ENCODE measurements at regions not wholly inside any gene's neighbourhood (a gene's known extent, or its start where the extent isn't known, plus 50 kb on each side); places are given as distances from the start of the nearest gene placed in this dataset.

- TF ChIP-seq, protein P1, sequence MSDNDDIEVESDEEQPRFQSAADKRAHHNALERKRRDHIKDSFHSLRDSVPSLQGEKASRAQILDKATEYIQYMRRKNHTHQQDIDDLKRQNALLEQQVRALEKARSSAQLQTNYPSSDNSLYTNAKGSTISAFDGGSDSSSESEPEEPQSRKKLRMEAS (IDR thresholded peaks at IDR 0.05), result no peak
- TF ChIP-seq NFIC (IDR thresholded peaks at IDR 0.05) (no peak), TCF12 (IDR thresholded peaks at IDR 0.05; ENCODE audit: low read depth) (no peak), YY1 (IDR thresholded peaks at IDR 0.05; ENCODE audit: low read depth) (no peak), TEAD4 (IDR thresholded peaks at IDR 0.05) (no peak), EP300 (IDR thresholded peaks at IDR 0.05; ENCODE audit: borderline replicate concordance) (no peak), FOXM1 (IDR thresholded peaks at IDR 0.05; ENCODE audit: borderline replicate concordance, low read depth) (no peak), EGR1 (IDR thresholded peaks at IDR 0.05) (no peak), ZBTB7A (IDR thresholded peaks at IDR 0.05; ENCODE audit: low read depth) (no peak), RAD21 (IDR thresholded peaks at IDR 0.05; ENCODE audit: low read depth) (no peak), USF1 (IDR thresholded peaks at IDR 0.05) (no peak), TAF1 (IDR thresholded peaks at IDR 0.05; ENCODE audit: low read depth) (no peak), CEBPB (IDR thresholded peaks at IDR 0.05) (no peak)
- TF ChIP-seq, protein P2, sequence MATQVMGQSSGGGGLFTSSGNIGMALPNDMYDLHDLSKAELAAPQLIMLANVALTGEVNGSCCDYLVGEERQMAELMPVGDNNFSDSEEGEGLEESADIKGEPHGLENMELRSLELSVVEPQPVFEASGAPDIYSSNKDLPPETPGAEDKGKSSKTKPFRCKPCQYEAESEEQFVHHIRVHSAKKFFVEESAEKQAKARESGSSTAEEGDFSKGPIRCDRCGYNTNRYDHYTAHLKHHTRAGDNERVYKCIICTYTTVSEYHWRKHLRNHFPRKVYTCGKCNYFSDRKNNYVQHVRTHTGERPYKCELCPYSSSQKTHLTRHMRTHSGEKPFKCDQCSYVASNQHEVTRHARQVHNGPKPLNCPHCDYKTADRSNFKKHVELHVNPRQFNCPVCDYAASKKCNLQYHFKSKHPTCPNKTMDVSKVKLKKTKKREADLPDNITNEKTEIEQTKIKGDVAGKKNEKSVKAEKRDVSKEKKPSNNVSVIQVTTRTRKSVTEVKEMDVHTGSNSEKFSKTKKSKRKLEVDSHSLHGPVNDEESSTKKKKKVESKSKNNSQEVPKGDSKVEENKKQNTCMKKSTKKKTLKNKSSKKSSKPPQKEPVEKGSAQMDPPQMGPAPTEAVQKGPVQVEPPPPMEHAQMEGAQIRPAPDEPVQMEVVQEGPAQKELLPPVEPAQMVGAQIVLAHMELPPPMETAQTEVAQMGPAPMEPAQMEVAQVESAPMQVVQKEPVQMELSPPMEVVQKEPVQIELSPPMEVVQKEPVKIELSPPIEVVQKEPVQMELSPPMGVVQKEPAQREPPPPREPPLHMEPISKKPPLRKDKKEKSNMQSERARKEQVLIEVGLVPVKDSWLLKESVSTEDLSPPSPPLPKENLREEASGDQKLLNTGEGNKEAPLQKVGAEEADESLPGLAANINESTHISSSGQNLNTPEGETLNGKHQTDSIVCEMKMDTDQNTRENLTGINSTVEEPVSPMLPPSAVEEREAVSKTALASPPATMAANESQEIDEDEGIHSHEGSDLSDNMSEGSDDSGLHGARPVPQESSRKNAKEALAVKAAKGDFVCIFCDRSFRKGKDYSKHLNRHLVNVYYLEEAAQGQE (IDR thresholded peaks at IDR 0.05; ENCODE audit: low read depth), result no peak
Measured at GRCh38 chrX:97820170-97820569, 936.5 kb downstream of the RPA4 start.

DNA sequence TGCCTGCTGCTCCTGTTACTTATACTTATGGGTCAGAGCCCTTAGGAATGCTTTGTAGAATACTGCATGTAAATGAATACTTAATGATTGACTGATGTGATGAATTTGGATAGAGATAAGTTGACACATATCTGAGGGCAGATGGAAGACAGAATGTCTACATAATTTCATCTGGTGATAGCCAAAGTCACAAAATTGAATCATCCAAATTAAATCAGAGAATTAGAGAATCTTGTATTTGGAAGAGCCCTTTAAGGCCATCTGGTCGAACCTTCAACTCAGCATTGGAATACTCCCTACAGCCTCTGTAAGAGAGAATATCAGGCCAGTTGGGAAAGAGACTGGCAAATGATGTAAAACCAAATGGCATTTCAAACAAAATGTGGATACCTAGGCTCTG, 944.8 kb downstream of the RPA4 start:
- TF ChIP-seq USF1 (IDR thresholded peaks at IDR 0.05) (no peak), CREB1 (IDR thresholded peaks at IDR 0.05; ENCODE audit: low read depth) (no peak), YY1 (IDR thresholded peaks at IDR 0.05; ENCODE audit: low read depth) (no peak), TCF12 (IDR thresholded peaks at IDR 0.05; ENCODE audit: low read depth) (no peak), TAF1 (IDR thresholded peaks at IDR 0.05; ENCODE audit: low read depth) (no peak), FOXM1 (IDR thresholded peaks at IDR 0.05; ENCODE audit: borderline replicate concordance, low read depth) (no peak), NFIC (IDR thresholded peaks at IDR 0.05) (no peak), CEBPB (IDR thresholded peaks at IDR 0.05) (no peak), RAD21 (IDR thresholded peaks at IDR 0.05; ENCODE audit: low read depth) (no peak), ZBTB7A (IDR thresholded peaks at IDR 0.05; ENCODE audit: low read depth) (no peak), EGR1 (IDR thresholded peaks at IDR 0.05) (no peak), EP300 (IDR thresholded peaks at IDR 0.05; ENCODE audit: borderline replicate concordance) (no peak), TEAD4 (IDR thresholded peaks at IDR 0.05) (no peak)
- TF ChIP-seq, protein P2 (IDR thresholded peaks at IDR 0.05; ENCODE audit: low read depth), result no peak
- TF ChIP-seq, protein P1 (IDR thresholded peaks at IDR 0.05), result no peak

- TF ChIP-seq EGR1 (IDR thresholded peaks at IDR 0.05) (no peak), TEAD4 (IDR thresholded peaks at IDR 0.05) (no peak), RAD21 (IDR thresholded peaks at IDR 0.05; ENCODE audit: low read depth) (no peak), EP300 (IDR thresholded peaks at IDR 0.05; ENCODE audit: borderline replicate concordance) (no peak), TAF1 (IDR thresholded peaks at IDR 0.05; ENCODE audit: low read depth) (no peak), USF1 (IDR thresholded peaks at IDR 0.05) (no peak)
- TF ChIP-seq, protein P2 (IDR thresholded peaks at IDR 0.05; ENCODE audit: low read depth), result no peak
Measured at GRCh38 chrX:97835969-97836368, 952.3 kb downstream of the RPA4 start.

GRCh38 chrX:97841544-97842179, 958.0 kb downstream of the RPA4 start:
- TF ChIP-seq CREB1 (IDR thresholded peaks at IDR 0.05; ENCODE audit: low read depth), result no peak

Measured in Ishikawa (cell line).